ENCODE measurements at regions not wholly inside any gene's neighbourhood (a gene's known extent, or its start where the extent isn't known, plus 50 kb on each side); places are given as distances from the start of the nearest gene placed in this dataset.

DNA sequence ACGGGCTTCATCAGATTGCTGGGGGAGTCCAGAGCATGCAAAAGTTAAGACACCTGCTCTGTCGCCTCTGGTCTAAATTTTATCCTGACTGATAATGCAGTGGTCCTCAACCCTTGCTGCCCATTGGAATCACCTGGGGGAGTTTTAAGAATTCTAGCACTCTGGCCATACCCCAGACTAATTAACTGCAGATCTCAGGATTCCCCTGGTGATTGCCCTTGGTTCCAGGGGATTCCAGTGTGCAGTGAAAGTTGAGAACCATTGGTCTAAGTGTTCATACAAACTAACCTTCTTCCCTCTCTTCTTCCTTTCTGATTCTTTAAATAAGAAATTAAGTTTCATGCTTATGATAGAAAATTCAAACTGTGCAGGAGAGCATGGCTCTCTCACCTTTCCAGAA is 105.7 kb upstream of the MGAT5 start:
- DNase-seq (ENCODE audit: low spot score in 2 of 2): no peak
- H3K9me3 ChIP-seq: no peaks in the 10 kb centered on the region
- intact Hi-C loops (cut with DNase I): no loop called here
- no peaks in the 10 kb centered on the region for H3K27me3 ChIP-seq
- H3K27ac ChIP-seq: no peak overlapping the region
- no peaks in the 10 kb centered on the region for H3K4me1 ChIP-seq
- no peaks in the 10 kb centered on the region for H3K36me3 ChIP-seq
- TF ChIP-seq, protein P1, sequence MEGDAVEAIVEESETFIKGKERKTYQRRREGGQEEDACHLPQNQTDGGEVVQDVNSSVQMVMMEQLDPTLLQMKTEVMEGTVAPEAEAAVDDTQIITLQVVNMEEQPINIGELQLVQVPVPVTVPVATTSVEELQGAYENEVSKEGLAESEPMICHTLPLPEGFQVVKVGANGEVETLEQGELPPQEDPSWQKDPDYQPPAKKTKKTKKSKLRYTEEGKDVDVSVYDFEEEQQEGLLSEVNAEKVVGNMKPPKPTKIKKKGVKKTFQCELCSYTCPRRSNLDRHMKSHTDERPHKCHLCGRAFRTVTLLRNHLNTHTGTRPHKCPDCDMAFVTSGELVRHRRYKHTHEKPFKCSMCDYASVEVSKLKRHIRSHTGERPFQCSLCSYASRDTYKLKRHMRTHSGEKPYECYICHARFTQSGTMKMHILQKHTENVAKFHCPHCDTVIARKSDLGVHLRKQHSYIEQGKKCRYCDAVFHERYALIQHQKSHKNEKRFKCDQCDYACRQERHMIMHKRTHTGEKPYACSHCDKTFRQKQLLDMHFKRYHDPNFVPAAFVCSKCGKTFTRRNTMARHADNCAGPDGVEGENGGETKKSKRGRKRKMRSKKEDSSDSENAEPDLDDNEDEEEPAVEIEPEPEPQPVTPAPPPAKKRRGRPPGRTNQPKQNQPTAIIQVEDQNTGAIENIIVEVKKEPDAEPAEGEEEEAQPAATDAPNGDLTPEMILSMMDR (IDR thresholded peaks at IDR 0.05): no peak
- no peak overlapping the region for H3K4me3 ChIP-seq

DNA sequence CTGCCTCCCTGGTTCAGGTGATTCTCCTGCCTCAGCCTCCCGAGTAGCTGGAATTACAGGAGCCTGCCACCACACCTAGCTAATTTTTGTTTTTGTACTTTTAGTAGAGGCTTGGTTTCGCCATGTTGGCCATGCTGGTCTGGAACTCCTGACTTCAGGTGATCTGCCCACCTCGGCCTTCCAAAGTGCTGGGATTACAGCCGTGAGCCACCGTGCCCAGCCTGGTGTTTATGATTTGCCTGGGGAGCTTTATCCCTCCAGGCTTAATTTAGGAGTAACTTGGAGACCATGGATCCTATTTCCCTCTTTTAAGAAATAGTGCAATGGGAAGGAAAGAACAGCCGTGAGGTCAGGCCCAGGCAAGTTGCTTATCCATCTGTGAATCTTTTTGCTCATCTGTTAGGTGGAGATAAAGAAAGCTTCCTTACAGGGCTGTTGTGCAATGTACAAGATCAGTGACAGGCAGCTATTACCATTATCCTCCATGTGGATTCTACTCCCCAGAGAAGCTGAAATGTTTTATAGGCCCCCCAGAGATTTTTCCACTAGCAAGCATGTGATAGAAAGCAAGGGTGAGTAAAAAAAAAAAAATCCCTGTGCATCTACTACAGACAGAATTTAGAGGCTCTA is 104.9 kb upstream of the MGAT5 start:
- no peaks in the 10 kb centered on the region for H3K9me3 ChIP-seq
- intact Hi-C loops (cut with DNase I): no loop called here
- TF ChIP-seq, protein P1 (IDR thresholded peaks at IDR 0.05): no peak
- no peaks in the 10 kb centered on the region for H3K36me3 ChIP-seq
- no peak overlapping the region for H3K27ac ChIP-seq
- H3K4me1 ChIP-seq: no peaks in the 10 kb centered on the region
- H3K27me3 ChIP-seq: no peaks in the 10 kb centered on the region
- no peak overlapping the region for H3K4me3 ChIP-seq
- no peak for DNase-seq (ENCODE audit: low spot score in 2 of 2)

- intact Hi-C loops (cut with DNase I): no loop called here
These were observed 104.0 kb upstream of the MGAT5 start for GRCh38 chr2:134149904-134150303.

GRCh38 chr2:134150760-134151159 is 103.1 kb upstream of the MGAT5 start:
- intact Hi-C loops (cut with DNase I): no loop called here
- Histone ChIP-seq H3K4me3 (no peak overlapping the region), H3K27me3 (no peaks in the 10 kb centered on the region), H3K9me3 (no peaks in the 10 kb centered on the region), H3K36me3 (no peaks in the 10 kb centered on the region), H3K4me1 (no peaks in the 10 kb centered on the region), H3K27ac (no peak overlapping the region)
- TF ChIP-seq, protein P1 (IDR thresholded peaks at IDR 0.05): no peak
- DNase-seq (ENCODE audit: low spot score in 2 of 2): no peak

More at GRCh38 chr2:134149904-134150303, 104.0 kb upstream of the MGAT5 start:
- no peak for DNase-seq (ENCODE audit: low spot score in 2 of 2)
- TF ChIP-seq, protein P1 (IDR thresholded peaks at IDR 0.05): no peak
- Histone ChIP-seq H3K36me3 (no peaks in the 10 kb centered on the region), H3K4me1 (no peaks in the 10 kb centered on the region), H3K27me3 (no peaks in the 10 kb centered on the region), H3K27ac (no peak overlapping the region), H3K4me3 (no peak overlapping the region), H3K9me3 (no peaks in the 10 kb centered on the region)

DNA sequence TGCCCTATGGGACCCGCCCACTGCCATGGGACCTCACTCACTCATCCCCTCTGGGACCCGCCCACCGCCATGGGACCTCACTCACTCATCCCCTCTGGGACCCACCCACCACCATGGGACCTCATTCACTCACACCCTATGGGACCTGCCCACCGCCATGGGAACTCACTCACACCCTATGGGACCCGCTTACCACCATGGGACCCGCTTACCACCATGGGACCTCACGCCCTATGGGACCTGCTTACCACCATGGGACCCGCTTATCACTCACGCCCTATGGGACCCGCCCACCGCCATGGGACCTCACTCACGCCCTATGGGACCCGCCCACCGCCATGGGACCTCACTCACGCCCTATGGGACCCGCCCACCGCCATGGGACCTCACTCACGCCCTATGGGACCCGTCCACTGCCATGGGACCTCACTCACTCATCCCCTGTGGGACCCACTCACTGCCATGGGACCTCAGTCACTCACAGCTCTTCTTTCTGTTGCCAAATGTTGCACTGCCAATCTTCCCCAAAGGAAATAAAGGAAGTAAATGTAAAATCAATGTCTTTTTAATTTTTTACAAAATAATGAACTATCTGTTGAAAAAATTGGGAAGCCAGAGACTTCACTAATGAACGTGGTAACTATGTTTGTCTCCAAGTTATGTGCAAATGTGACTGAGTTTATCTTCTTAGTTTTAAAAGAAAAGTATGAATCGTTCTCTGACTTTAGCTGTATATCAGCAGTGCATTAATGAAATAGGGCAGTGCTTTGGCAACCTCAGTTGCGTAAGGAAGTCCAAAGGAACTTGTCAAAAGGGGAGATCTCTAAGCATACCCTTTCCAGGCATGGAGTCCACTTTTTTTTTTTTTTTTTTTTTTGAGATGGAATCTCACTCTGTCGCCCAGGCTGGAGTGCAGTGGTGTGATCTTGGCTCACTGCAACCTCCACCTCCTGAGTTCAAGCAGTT is 101.5 kb upstream of the MGAT5 start:
- DNase-seq (ENCODE audit: low spot score in 2 of 2): no peak
- intact Hi-C loops (cut with DNase I): no loop called here
- H3K9me3 ChIP-seq: no peaks in the 10 kb centered on the region
- H3K27ac ChIP-seq: no peak overlapping the region
- no peaks in the 10 kb centered on the region for H3K4me1 ChIP-seq
- H3K4me3 ChIP-seq: no peak overlapping the region
- H3K27me3 ChIP-seq: no peaks in the 10 kb centered on the region
- H3K36me3 ChIP-seq: no peaks in the 10 kb centered on the region
- TF ChIP-seq, protein P1 (IDR thresholded peaks at IDR 0.05): no peak
